ENCODE measurements at regions not wholly inside any gene's neighbourhood (a gene's known extent, or its start where the extent isn't known, plus 50 kb on each side); places are given as distances from the start of the nearest gene placed in this dataset.

- H3K36me3 ChIP-seq, result no peaks in the 10 kb centered on the region
- no peak overlapping the region for H3K9ac ChIP-seq (ENCODE audit: low read depth in 2 of 2, low read length in 2 of 2)
- no peak overlapping the region for H3K4me3 ChIP-seq
- DNase-seq, result no peak
- H3K27me3 ChIP-seq, result no peaks in the 10 kb centered on the region
- H3K9me3 ChIP-seq, result no peaks in the 10 kb centered on the region
- no peak for TF ChIP-seq CTCF (IDR thresholded peaks at IDR 0.05)
- H3K27ac ChIP-seq, result no peak overlapping the region
- no peaks in the 10 kb centered on the region for H3K4me1 ChIP-seq
- intact Hi-C loops (cut with DNase I), result no loop called here
Measured at GRCh38 chr3:94299716-94300115, 236.9 kb downstream of the NSUN3 start.

- Histone ChIP-seq H3K4me3 (no peak overlapping the region), H3K27ac (no peak overlapping the region), H3K9me3 (no peaks in the 10 kb centered on the region), H3K4me1 (no peaks in the 10 kb centered on the region), H3K36me3 (no peaks in the 10 kb centered on the region), H3K27me3 (no peaks in the 10 kb centered on the region), H3K9ac (ENCODE audit: low read depth in 2 of 2, low read length in 2 of 2) (no peak overlapping the region)
- DNase-seq, result no peak
- no peak for TF ChIP-seq CTCF (IDR thresholded peaks at IDR 0.05)
- intact Hi-C loops (cut with DNase I), result no loop called here
Measured at GRCh38 chr3:94301366-94301765, 238.5 kb downstream of the NSUN3 start.

- H3K4me3 ChIP-seq, result no peak overlapping the region
- no peak for DNase-seq
- no peaks in the 10 kb centered on the region for H3K36me3 ChIP-seq
- no peaks in the 10 kb centered on the region for H3K4me1 ChIP-seq
- H3K27ac ChIP-seq, result no peak overlapping the region
- no peak overlapping the region for H3K9ac ChIP-seq (ENCODE audit: low read depth in 2 of 2, low read length in 2 of 2)
- intact Hi-C loops (cut with DNase I), result no loop called here
- no peak for TF ChIP-seq CTCF (IDR thresholded peaks at IDR 0.05)
- H3K9me3 ChIP-seq, result no peaks in the 10 kb centered on the region
- H3K27me3 ChIP-seq, result no peaks in the 10 kb centered on the region
Measured at GRCh38 chr3:94303266-94303665, 240.4 kb downstream of the NSUN3 start.

GRCh38 chr3:94303897-94304296 is 241.0 kb downstream of the NSUN3 start:
- Histone ChIP-seq H3K27ac (no peak overlapping the region), H3K27me3 (no peaks in the 10 kb centered on the region), H3K4me3 (no peak overlapping the region), H3K36me3 (no peaks in the 10 kb centered on the region), H3K4me1 (no peaks in the 10 kb centered on the region), H3K9me3 (no peaks in the 10 kb centered on the region), H3K9ac (ENCODE audit: low read depth in 2 of 2, low read length in 2 of 2) (no peak overlapping the region)
- TF ChIP-seq CTCF (IDR thresholded peaks at IDR 0.05), result no peak
- DNase-seq, result no peak
- intact Hi-C loops (cut with DNase I), result no loop called here

GRCh38 chr3:94304954-94305353 is 242.1 kb downstream of the NSUN3 start:
- no peak for DNase-seq
- intact Hi-C loops (cut with DNase I), result no loop called here
- TF ChIP-seq CTCF (IDR thresholded peaks at IDR 0.05), result no peak
- Histone ChIP-seq H3K27ac (no peak overlapping the region), H3K36me3 (no peaks in the 10 kb centered on the region), H3K27me3 (no peaks in the 10 kb centered on the region), H3K9ac (ENCODE audit: low read depth in 2 of 2, low read length in 2 of 2) (no peak overlapping the region), H3K9me3 (no peaks in the 10 kb centered on the region), H3K4me3 (no peak overlapping the region), H3K4me1 (no peaks in the 10 kb centered on the region)
